HG02642 (cell line): ENCODE measurements at regions not wholly inside any gene's neighbourhood (a gene's known extent, or its start where the extent isn't known, plus 50 kb on each side); places are given as distances from the start of the nearest gene placed in this dataset.

ENCODE experiments used
- ATAC-seq: cut with Tn5 transposase; IDR thresholded peaks from one replicate; pipeline ENCODE4 v1.9.1; 2021; ENCODE audit warnings: mild to moderate bottlenecking; ENCODE audit not compliant: unreplicated experiment, poor library complexity

DNA sequence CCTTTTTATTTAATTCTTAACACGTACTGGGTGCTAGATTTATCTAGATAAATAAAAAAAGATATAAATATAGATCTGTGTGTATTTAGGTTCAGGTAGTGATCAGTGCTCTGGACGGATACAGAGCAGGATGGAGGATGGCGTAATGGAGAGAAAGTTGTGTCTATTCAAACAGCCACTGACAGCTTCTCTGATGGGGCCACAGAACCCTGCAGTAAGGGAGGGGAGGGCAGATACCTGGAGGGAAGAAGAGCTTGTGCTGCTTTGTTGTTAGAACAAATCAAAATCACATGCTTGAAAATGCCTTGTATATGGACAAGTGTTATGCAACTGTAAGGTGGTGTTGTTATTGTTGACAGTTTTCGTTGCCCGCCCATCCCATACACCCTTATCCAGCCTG lies 170.2 kb downstream of the UTP18 start:
- ATAC-seq, result no peak

- no peak for ATAC-seq
Observed at GRCh38 chr17:51434434-51435170, 174.3 kb downstream of the UTP18 start.

GRCh38 chr17:51435171-51435552 lies 174.8 kb downstream of the UTP18 start:
- no peak for ATAC-seq

GRCh38 chr17:51435641-51436091 lies 175.3 kb downstream of the UTP18 start:
- no peak for ATAC-seq

- no peak for ATAC-seq
Observed at GRCh38 chr17:51439395-51440229, 179.3 kb downstream of the UTP18 start.

DNA sequence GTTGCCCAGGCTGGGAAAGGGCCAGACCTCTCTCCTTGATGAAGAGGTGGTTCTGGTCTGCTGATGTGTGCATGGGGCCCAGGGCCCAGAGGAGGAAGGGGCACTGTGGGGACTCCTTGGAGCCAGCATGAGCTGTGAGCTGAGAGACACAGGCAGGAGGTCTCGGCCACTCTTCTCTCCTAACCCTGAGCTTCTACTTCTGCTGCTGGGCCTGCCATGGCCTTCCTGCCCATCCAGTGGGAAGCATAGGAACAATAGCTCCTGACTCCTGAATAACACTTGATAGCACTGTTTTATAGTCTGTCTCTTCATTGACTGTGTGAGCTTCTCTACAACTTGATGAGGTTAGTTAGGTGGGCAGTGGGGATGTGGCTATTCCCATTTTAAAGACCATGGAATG lies 181.1 kb downstream of the UTP18 start:
- ATAC-seq, result no peak

GRCh38 chr17:51442088-51442865 lies 181.9 kb downstream of the UTP18 start:
- no peak for ATAC-seq

DNA sequence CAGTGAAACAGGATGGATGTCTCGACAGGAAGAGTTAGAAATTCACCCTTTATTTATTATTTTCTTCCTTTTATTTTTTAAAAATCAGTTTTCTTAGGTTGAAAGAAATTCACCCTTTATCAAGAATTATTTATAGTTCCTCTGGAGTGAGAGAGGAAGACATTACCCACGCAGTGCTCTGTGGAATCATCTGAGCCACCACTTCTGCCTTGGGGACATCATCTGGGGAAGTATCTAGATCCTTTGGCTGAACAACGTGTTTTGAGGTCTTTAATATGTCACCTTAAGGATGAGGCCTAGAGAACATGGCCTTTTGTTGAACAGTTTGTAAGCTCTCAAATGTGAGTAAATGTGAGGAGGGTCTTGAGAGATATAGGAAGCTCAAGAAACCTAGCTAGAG lies 183.3 kb downstream of the UTP18 start:
- ATAC-seq, result no peak

- ATAC-seq, result no peak
Observed at GRCh38 chr17:51445946-51446345, 185.6 kb downstream of the UTP18 start.

DNA sequence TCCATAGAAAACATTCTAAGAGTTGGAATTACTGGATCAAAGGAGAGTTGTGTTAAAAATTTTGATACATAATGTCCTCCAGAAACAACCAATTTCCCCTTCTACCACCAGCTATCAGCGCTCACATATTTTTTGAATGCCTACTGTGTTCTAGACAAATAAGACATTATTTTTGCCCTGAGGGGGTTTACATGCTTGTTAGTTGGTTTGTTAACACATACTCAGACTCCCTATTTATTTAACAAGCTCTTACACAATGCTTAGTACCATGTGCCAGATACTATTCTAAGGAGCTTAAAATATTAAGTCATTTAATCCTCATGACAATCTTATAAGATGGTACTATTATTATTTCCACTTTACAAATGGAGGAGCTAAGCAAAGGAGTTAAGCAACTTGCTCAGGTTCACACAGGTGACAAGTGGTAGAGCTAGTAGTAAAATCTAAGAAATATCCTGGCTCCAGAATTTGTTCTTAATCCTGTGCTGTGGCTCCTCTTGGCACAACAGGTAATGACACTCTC lies 194.2 kb downstream of the UTP18 start:
- ATAC-seq, result no peak

GRCh38 chr17:51455211-51455610 lies 194.9 kb downstream of the UTP18 start:
- ATAC-seq, result no peak

- ATAC-seq, result no peak
Observed at GRCh38 chr17:51455931-51456330, 195.6 kb downstream of the UTP18 start.

DNA sequence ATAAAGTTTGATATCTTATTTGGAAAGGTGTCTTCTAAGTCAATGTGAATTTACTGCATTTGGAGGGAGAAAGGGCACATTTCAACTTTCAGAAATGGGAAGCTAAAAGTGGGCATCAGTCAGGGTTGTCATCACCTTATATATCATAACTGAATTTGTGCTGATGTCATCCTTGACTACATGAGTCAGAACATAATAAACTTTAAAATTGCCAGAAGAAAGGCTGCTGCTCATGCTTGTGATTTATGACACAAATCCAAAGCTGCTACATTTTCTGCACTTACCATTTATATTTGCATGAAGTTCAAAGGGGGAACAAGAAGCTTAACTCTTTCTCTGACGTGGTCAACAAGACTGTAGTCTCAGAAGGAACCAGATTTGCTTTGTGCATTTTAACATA lies 196.6 kb downstream of the UTP18 start:
- no peak for ATAC-seq

DNA sequence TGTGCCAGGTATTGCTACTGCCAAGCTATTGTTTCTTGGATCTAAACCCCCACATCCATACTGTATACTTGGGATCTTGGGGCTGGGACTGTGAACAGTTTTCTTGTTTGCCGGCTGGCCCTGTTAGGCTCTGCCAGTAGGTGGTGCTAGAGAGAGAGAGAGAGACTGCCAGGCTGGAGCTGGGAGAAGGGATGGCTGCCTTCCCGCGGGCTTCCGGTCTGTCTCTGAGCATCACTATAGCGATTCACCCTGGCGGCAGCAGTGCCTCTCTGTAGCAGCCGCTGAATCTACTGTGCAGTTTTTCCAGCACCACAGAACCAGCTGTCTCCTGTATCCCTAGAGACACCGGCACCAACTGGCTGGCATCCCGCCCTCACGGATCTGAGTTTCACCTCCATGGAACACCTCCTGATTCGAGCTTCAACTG lies 201.2 kb downstream of the UTP18 start:
- peak; percentile 70 for ATAC-seq

DNA sequence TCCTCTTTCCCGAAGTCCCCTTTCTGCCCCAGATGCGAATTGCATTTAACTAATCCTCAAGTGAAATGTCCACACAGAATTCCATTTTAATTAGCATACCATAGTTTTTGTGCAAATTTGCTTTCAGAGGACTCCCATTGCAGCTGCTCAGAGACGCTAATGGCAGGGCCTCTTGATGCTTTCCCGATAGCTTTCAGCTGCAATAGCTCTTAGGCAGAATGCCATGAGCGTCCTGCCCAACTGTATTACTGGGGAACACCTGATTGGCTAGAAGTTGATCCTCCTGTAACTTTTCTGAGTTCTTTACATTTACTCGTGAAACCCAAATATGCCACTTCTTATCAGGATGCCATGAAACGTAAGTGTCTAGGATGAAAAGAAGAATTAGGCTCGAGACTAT lies 203.0 kb downstream of the UTP18 start:
- no peak for ATAC-seq

- ATAC-seq, result no peak
Observed at GRCh38 chr17:51467336-51467735, 207.0 kb downstream of the UTP18 start.

GRCh38 chr17:51472670-51473205 lies 212.4 kb downstream of the UTP18 start:
- ATAC-seq, result no peak

DNA sequence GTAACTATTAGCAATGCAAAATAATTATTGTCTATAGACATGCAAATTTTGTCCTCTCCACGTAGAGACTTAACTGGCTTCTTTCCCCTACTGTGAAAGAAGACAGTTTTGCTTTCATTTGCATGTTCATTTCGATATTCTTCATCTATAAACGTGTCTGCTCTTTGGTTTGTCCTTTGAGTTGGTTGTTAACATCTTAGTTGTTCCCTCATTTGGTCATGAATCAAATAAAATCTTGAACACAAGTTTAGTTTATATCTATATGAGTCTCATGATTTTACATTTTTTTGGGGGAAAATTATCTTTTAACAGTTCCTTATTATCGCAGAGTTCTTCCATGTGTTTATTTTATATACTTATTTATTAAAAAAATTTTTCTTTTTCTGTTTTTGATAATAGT lies 214.4 kb downstream of the UTP18 start:
- ATAC-seq, result no peak

DNA sequence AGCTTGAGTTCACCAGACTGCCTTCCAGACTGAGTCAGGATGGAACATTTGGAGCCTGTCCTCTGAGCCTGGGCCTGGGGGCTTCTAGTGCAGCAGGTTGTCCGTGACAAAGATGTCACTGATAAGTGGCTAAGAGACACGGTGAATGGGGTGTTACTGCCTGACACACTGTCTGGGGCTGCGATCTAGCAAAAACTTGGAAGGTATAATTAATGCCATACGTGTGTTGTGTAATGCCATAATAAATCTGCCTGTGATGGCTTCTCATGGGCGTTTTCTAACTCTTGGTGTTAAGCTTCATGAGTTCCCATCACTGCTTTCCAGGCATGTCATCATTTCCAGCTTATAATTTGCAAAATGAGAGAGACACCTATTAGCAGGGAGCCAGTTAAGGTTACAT lies 215.4 kb downstream of the UTP18 start:
- ATAC-seq, result no peak

- ATAC-seq, result no peak
Observed at GRCh38 chr17:51479303-51479702, 219.0 kb downstream of the UTP18 start.
